Cardiac fibroblast (primary cell): ENCODE measurements at regions not wholly inside any gene's neighbourhood (a gene's known extent, or its start where the extent isn't known, plus 50 kb on each side); places are given as distances from the start of the nearest gene placed in this dataset.

Experiments used
- DNase-seq, 2 donors: peaks; one replicate each; pipeline versions ENCODE4 v3.0.0 to v3.0.0-alpha.2; 2010; ENCODE audit warnings: low read depth in 2 of 2
- H3K4me3 ChIP-seq, 2 donors: replicated peaks in 1 of 2; 1 replicate in 1 of 2; 2 replicates in 1 of 2; pipeline ENCODE4 v1.5.1; 2011; ENCODE audit warnings: low read depth in 2 of 2, low read length in 2 of 2, mild to moderate bottlenecking in 2 of 2, moderate library complexity in 1 of 2
- TF ChIP-seq, protein P1 (sequence below): IDR thresholded peaks from one replicate; pipeline ENCODE4 v1.5.1; 2011; ENCODE audit warnings: low read depth, mild to moderate bottlenecking, low read length, inconsistent platforms

DNA sequence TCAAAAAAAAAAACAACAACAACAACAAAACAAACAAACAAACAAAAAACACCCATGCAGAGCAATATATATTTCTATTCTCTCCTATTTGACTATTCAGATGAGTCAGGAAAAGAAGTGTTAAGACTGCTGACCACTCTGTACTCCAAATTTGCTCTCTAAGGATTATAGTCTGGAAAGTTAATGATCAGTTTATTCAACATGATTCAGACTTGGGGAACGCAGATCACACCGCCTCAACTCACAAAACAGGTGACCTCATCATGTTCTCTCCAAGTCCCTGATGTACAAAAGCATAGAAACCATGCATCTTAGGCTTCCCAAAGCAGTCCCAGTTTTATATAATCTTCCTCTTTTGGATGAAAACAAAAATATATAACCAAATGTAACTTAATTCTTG is 51.9 kb upstream of the PRRC2C start:
- H3K4me3 ChIP-seq, result no peak overlapping the region
- TF ChIP-seq, protein P1, sequence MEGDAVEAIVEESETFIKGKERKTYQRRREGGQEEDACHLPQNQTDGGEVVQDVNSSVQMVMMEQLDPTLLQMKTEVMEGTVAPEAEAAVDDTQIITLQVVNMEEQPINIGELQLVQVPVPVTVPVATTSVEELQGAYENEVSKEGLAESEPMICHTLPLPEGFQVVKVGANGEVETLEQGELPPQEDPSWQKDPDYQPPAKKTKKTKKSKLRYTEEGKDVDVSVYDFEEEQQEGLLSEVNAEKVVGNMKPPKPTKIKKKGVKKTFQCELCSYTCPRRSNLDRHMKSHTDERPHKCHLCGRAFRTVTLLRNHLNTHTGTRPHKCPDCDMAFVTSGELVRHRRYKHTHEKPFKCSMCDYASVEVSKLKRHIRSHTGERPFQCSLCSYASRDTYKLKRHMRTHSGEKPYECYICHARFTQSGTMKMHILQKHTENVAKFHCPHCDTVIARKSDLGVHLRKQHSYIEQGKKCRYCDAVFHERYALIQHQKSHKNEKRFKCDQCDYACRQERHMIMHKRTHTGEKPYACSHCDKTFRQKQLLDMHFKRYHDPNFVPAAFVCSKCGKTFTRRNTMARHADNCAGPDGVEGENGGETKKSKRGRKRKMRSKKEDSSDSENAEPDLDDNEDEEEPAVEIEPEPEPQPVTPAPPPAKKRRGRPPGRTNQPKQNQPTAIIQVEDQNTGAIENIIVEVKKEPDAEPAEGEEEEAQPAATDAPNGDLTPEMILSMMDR, result no peak
- DNase-seq, result peak; percentile 25 to 87

DNA sequence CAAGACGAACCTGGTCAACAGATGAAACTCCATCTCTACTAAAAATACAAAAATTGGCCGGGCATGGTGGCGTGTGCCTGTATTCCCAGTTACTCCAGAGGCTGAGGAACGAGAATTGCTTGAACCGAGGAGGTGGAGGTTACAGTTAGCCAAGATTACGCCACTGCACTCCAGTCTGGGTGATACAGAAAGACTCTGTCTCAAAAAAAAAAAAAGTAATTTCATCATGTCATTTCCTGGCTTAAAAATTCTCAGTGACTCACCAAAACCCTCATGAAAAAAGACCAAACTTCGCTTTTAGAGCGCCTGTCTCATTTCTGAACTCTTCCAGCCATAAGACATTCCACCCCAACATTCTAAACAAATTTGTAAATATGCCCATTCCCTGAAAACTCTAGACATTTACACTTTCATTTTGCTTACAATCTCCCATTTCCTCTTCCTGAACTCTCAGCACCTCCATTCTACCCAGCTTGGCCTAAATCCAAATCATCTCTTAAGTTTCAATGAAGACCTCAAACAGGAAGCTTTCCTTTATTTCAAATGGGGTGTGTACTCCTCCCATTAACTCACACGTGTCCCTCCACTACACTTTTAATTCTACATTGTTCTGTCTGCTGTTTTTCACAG is 50.5 kb upstream of the PRRC2C start:
- no peak overlapping the region for H3K4me3 ChIP-seq
- TF ChIP-seq, protein P1, result no peak
- DNase-seq, result peak; percentile 89 to 93
